GM12872 (cell line): ENCODE measurements at regions not wholly inside any gene's neighbourhood (a gene's known extent, or its start where the extent isn't known, plus 50 kb on each side); places are given as distances from the start of the nearest gene placed in this dataset.

Source experiments
- CTCF ChIP-seq: IDR thresholded peaks from 3 replicates; pipeline ENCODE4 v1.5.1; 2011; ENCODE audit warnings: low read depth, mild to moderate bottlenecking, low read length, moderate library complexity; ENCODE audit not compliant: insufficient read depth

DNA sequence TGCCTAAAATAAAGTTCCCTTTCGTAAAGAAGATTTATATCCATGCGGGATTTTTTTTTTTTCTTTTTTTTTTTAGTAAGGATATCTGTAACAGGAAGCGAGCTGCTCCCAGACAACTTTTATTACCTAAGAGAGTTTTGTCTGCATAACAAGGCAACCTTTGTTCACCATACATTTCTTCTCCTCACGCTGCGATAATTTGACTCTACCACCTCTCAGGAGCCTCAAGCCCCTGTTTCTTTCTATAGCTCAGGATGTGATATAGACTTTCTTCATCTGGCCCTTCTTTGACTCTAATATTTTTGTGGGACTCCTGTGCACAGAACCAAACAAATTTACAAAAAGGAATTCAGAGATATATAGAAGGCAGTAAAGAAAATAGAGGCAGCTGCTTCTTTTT, 1053.7 kb upstream of the SPRY2 start:
- TF ChIP-seq CTCF: no peak

- TF ChIP-seq CTCF: no peak; the same call in 2 of the 3 replicates
Observed at GRCh38 chr13:81393721-81394120, 1052.8 kb upstream of the SPRY2 start.

DNA sequence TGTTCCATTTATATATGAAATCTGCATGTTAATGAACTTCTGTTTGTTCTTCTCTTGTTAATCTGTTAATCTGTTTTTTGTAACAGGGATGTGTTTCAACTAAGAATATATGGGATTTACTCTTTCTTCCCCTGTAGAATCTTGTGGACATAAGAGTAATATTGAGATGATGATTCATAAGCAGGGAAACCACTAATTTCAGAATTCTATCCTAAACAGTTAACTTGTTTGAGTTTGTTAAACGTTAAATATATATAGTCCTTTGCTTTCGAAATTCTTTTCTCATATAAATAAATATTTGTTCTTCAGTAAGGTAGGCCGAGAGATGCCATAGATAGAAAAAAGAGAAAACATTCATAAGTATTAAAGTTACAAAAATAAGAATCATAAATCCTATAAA, 1052.2 kb upstream of the SPRY2 start:
- TF ChIP-seq CTCF: no peak

- TF ChIP-seq CTCF: no peak
Observed at GRCh38 chr13:81388400-81388799, 1047.5 kb upstream of the SPRY2 start.

DNA sequence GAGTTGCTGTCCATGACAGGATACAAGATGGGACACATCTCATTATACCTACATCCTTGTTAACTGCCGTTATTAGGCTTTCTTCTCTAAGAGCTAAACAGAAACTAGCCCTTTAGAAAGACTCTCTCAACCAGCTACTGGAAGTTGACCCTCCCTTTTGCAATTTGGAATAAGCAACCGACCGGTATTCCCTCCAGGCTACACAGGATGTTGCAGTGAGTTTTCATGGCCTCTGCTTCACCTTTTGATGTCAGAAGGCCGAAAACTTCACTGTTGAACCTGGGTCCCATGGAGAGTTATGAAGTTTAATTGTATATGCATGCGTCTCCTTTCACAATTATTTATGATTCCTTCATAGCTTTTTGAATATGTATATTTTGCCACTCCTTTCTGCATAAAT, 1042.5 kb upstream of the SPRY2 start:
- no peak for TF ChIP-seq CTCF

GRCh38 chr13:81382246-81382645, 1041.3 kb upstream of the SPRY2 start:
- TF ChIP-seq CTCF: no peak

DNA sequence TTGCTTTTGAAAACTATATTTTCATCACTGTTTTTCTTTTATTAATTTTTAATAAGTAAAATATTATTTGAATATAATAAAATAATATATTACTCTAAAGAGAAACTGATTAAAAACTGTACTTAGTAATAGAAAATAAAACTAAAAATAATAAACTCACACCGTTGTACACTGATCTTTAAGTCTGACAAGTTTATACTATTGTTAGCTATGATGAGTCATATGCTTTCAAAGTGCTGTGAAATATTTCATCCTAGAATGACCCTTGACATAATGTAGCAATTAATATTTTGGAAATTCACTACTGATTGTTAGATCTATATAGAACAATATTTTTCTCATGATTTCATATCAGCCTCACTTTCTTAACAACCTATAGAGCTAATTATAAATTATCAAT, 1040.6 kb upstream of the SPRY2 start:
- no peak for TF ChIP-seq CTCF

DNA sequence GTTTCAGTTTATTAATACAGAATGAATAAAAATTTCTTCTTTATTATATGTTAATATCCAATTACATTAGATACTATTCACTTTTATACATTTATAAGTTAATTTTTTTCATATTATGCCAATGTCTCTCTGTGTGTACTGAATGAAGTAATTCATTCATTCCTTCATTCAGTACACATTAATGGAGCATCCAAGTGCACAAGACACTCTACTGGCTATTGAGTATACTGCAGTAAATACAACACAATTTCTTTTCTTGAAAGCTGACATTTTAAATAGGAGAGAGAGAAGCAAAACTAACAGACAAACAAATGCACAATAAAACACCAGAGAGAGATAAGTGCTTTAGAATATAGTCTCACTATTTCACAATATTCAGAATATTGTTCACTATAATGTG, 1038.3 kb upstream of the SPRY2 start:
- no peak for TF ChIP-seq CTCF
